ENCODE measurements at regions not wholly inside any gene's neighbourhood (a gene's known extent, or its start where the extent isn't known, plus 50 kb on each side); places are given as distances from the start of the nearest gene placed in this dataset.

- Histone ChIP-seq H3K9me3 (ENCODE audit: control insufficient read depth, insufficient read depth, low read length) (no peaks in the 10 kb centered on the region), H3K4me3 (ENCODE audit: low read depth, low read length) (no peak overlapping the region), H3K27ac (ENCODE audit: low read depth, low read length) (no peak overlapping the region), H3K27me3 (ENCODE audit: control insufficient read depth, insufficient read depth, low read length) (no peaks in the 10 kb centered on the region), H3K36me3 (ENCODE audit: control insufficient read depth, insufficient read depth, low read length) (no peaks in the 10 kb centered on the region), H3K4me1 (ENCODE audit: control insufficient read depth, insufficient read depth, low read length) (no peaks in the 10 kb centered on the region)
- WGBS (ENCODE audit: insufficient coverage), result no CpG with 5 or more reads among the region's 2 CpGs
- DNase-seq (ENCODE audit: low read depth in 4 of 6, low spot score in 6 of 6), result no peak
These were observed 1102.7 kb downstream of the TSN start for GRCh38 chr2:122858075-122858702.

- H3K4me1 ChIP-seq (ENCODE audit: control insufficient read depth, insufficient read depth, low read length), result no peaks in the 10 kb centered on the region
- H3K9me3 ChIP-seq (ENCODE audit: control insufficient read depth, insufficient read depth, low read length), result no peaks in the 10 kb centered on the region
- no peaks in the 10 kb centered on the region for H3K27me3 ChIP-seq (ENCODE audit: control insufficient read depth, insufficient read depth, low read length)
- H3K27ac ChIP-seq (ENCODE audit: low read depth, low read length), result no peak overlapping the region
- H3K4me3 ChIP-seq (ENCODE audit: low read depth, low read length), result no peak overlapping the region
- no peak for DNase-seq (ENCODE audit: low read depth in 4 of 6, low spot score in 6 of 6)
- no peaks in the 10 kb centered on the region for H3K36me3 ChIP-seq (ENCODE audit: control insufficient read depth, insufficient read depth, low read length)
- WGBS (ENCODE audit: insufficient coverage), result 100% methylated on average over 2 of the region's 5 CpGs
These were observed 1103.4 kb downstream of the TSN start for GRCh38 chr2:122858813-122859212.

GRCh38 chr2:122859260-122859659, 1103.8 kb downstream of the TSN start:
- no peak for DNase-seq (ENCODE audit: low read depth in 4 of 6, low spot score in 6 of 6)
- WGBS (ENCODE audit: insufficient coverage), result 98% methylated on average over 9 of the region's 9 CpGs

GRCh38 chr2:122863532-122863931, 1108.1 kb downstream of the TSN start:
- peak in 1 of 6 donors; percentile 46 for DNase-seq (ENCODE audit: low read depth in 4 of 6, low spot score in 6 of 6)
- 55% methylated on average over 2 of the region's 3 CpGs for WGBS (ENCODE audit: insufficient coverage)
- H3K36me3 ChIP-seq (ENCODE audit: control insufficient read depth, insufficient read depth, low read length), result no peaks in the 10 kb centered on the region
- no peak overlapping the region for H3K27ac ChIP-seq (ENCODE audit: low read depth, low read length)
- no peak overlapping the region for H3K4me3 ChIP-seq (ENCODE audit: low read depth, low read length)
- H3K9me3 ChIP-seq (ENCODE audit: control insufficient read depth, insufficient read depth, low read length), result no peaks in the 10 kb centered on the region
- no peaks in the 10 kb centered on the region for H3K4me1 ChIP-seq (ENCODE audit: control insufficient read depth, insufficient read depth, low read length)
- H3K27me3 ChIP-seq (ENCODE audit: control insufficient read depth, insufficient read depth, low read length), result no peaks in the 10 kb centered on the region

More at GRCh38 chr2:122859260-122859659, 1103.8 kb downstream of the TSN start:
- Histone ChIP-seq H3K4me1 (ENCODE audit: control insufficient read depth, insufficient read depth, low read length) (no peaks in the 10 kb centered on the region), H3K9me3 (ENCODE audit: control insufficient read depth, insufficient read depth, low read length) (no peaks in the 10 kb centered on the region), H3K27me3 (ENCODE audit: control insufficient read depth, insufficient read depth, low read length) (no peaks in the 10 kb centered on the region), H3K27ac (ENCODE audit: low read depth, low read length) (no peak overlapping the region), H3K36me3 (ENCODE audit: control insufficient read depth, insufficient read depth, low read length) (no peaks in the 10 kb centered on the region), H3K4me3 (ENCODE audit: low read depth, low read length) (no peak overlapping the region)

GRCh38 chr2:122864728-122865127, 1109.3 kb downstream of the TSN start:
- no CpG with 5 or more reads among the region's 3 CpGs for WGBS (ENCODE audit: insufficient coverage)
- H3K27ac ChIP-seq (ENCODE audit: low read depth, low read length), result no peak overlapping the region
- no peaks in the 10 kb centered on the region for H3K4me1 ChIP-seq (ENCODE audit: control insufficient read depth, insufficient read depth, low read length)
- no peaks in the 10 kb centered on the region for H3K9me3 ChIP-seq (ENCODE audit: control insufficient read depth, insufficient read depth, low read length)
- no peak overlapping the region for H3K4me3 ChIP-seq (ENCODE audit: low read depth, low read length)
- no peaks in the 10 kb centered on the region for H3K36me3 ChIP-seq (ENCODE audit: control insufficient read depth, insufficient read depth, low read length)
- H3K27me3 ChIP-seq (ENCODE audit: control insufficient read depth, insufficient read depth, low read length), result no peaks in the 10 kb centered on the region
- peak in 2 of 6 donors; percentile 50 to 51 for DNase-seq (ENCODE audit: low read depth in 4 of 6, low spot score in 6 of 6)

GRCh38 chr2:122866095-122866494, 1110.6 kb downstream of the TSN start:
- Histone ChIP-seq H3K4me1 (ENCODE audit: control insufficient read depth, insufficient read depth, low read length) (no peaks in the 10 kb centered on the region), H3K9me3 (ENCODE audit: control insufficient read depth, insufficient read depth, low read length) (no peaks in the 10 kb centered on the region), H3K27me3 (ENCODE audit: control insufficient read depth, insufficient read depth, low read length) (no peaks in the 10 kb centered on the region), H3K27ac (ENCODE audit: low read depth, low read length) (no peak overlapping the region), H3K36me3 (ENCODE audit: control insufficient read depth, insufficient read depth, low read length) (no peaks in the 10 kb centered on the region), H3K4me3 (ENCODE audit: low read depth, low read length) (no peak overlapping the region)
- no peak for DNase-seq (ENCODE audit: low read depth in 4 of 6, low spot score in 6 of 6)

GRCh38 chr2:122867941-122868340, 1112.5 kb downstream of the TSN start:
- no peak for DNase-seq (ENCODE audit: low read depth in 4 of 6, low spot score in 6 of 6)
- WGBS (ENCODE audit: insufficient coverage), result no CpG with 5 or more reads among the region's 3 CpGs
- no peaks in the 10 kb centered on the region for H3K4me1 ChIP-seq (ENCODE audit: control insufficient read depth, insufficient read depth, low read length)
- no peaks in the 10 kb centered on the region for H3K27me3 ChIP-seq (ENCODE audit: control insufficient read depth, insufficient read depth, low read length)
- no peaks in the 10 kb centered on the region for H3K9me3 ChIP-seq (ENCODE audit: control insufficient read depth, insufficient read depth, low read length)
- no peak overlapping the region for H3K4me3 ChIP-seq (ENCODE audit: low read depth, low read length)
- H3K27ac ChIP-seq (ENCODE audit: low read depth, low read length), result no peak overlapping the region
- H3K36me3 ChIP-seq (ENCODE audit: control insufficient read depth, insufficient read depth, low read length), result no peaks in the 10 kb centered on the region

- Histone ChIP-seq H3K4me3 (ENCODE audit: low read depth, low read length) (no peak overlapping the region), H3K27me3 (ENCODE audit: control insufficient read depth, insufficient read depth, low read length) (no peaks in the 10 kb centered on the region), H3K9me3 (ENCODE audit: control insufficient read depth, insufficient read depth, low read length) (no peaks in the 10 kb centered on the region), H3K36me3 (ENCODE audit: control insufficient read depth, insufficient read depth, low read length) (no peaks in the 10 kb centered on the region), H3K27ac (ENCODE audit: low read depth, low read length) (no peak overlapping the region), H3K4me1 (ENCODE audit: control insufficient read depth, insufficient read depth, low read length) (no peaks in the 10 kb centered on the region)
- DNase-seq (ENCODE audit: low read depth in 4 of 6, low spot score in 6 of 6), result no peak
- no CpG with 5 or more reads among the region's 6 CpGs for WGBS (ENCODE audit: insufficient coverage)
These were observed 1113.3 kb downstream of the TSN start for GRCh38 chr2:122868646-122869275.

- no peaks in the 10 kb centered on the region for H3K9me3 ChIP-seq (ENCODE audit: control insufficient read depth, insufficient read depth, low read length)
- no peak overlapping the region for H3K27ac ChIP-seq (ENCODE audit: low read depth, low read length)
- H3K27me3 ChIP-seq (ENCODE audit: control insufficient read depth, insufficient read depth, low read length), result no peaks in the 10 kb centered on the region
- H3K4me1 ChIP-seq (ENCODE audit: control insufficient read depth, insufficient read depth, low read length), result no peaks in the 10 kb centered on the region
- WGBS (ENCODE audit: insufficient coverage), result 100% methylated on average over 1 of the region's 2 CpGs
- no peak overlapping the region for H3K4me3 ChIP-seq (ENCODE audit: low read depth, low read length)
- no peak for DNase-seq (ENCODE audit: low read depth in 4 of 6, low spot score in 6 of 6)
- no peaks in the 10 kb centered on the region for H3K36me3 ChIP-seq (ENCODE audit: control insufficient read depth, insufficient read depth, low read length)
These were observed 1118.5 kb downstream of the TSN start for GRCh38 chr2:122873951-122874350.

Data from spinal cord (tissue), 9 donors.